GM12891 (cell line): ENCODE measurements at regions not wholly inside any gene's neighbourhood (a gene's known extent, or its start where the extent isn't known, plus 50 kb on each side); places are given as distances from the start of the nearest gene placed in this dataset.

Source experiments
- DNase-seq: peaks from one replicate; pipeline ENCODE4 v3.0.0; 2011; ENCODE audit warnings: low spot score; ENCODE audit not compliant: insufficient read length
- FAIRE-seq: peaks from 2 replicates; lab custom pipeline; 2011; peaks lifted over from hg19 to GRCh38; lab: Jason Lieb, UNC
- PAX5 ChIP-seq: IDR thresholded peaks from 2 replicates; pipeline ENCODE4 v1.6.1; 2011; ENCODE audit warnings: low read length, moderate library complexity, mild to moderate bottlenecking; ENCODE audit not compliant: insufficient read depth, severe bottlenecking
- POLR2A ChIP-seq: IDR thresholded peaks from 2 replicates; pipeline ENCODE4 v1.6.1; 2011; ENCODE audit warnings: low read depth, low read length, control low read depth
- POLR2AphosphoS5 ChIP-seq: IDR thresholded peaks from 2 replicates; pipeline ENCODE4 v1.6.1; 2011; ENCODE audit warnings: low read depth, low read length, control low read depth
- POU2F2 ChIP-seq: IDR thresholded peaks from 2 replicates; pipeline ENCODE4 v1.6.1; 2011; ENCODE audit warnings: low read depth, mild to moderate bottlenecking, control low read depth, low read length, moderate library complexity
- SPI1 ChIP-seq: IDR thresholded peaks from 2 replicates; pipeline ENCODE4 v1.6.1; 2011; ENCODE audit warnings: low read depth, low read length, control low read depth
- TAF1 ChIP-seq: IDR thresholded peaks from 2 replicates; pipeline ENCODE4 v1.6.1; 2011; ENCODE audit warnings: low read depth, low read length, control low read depth

DNA sequence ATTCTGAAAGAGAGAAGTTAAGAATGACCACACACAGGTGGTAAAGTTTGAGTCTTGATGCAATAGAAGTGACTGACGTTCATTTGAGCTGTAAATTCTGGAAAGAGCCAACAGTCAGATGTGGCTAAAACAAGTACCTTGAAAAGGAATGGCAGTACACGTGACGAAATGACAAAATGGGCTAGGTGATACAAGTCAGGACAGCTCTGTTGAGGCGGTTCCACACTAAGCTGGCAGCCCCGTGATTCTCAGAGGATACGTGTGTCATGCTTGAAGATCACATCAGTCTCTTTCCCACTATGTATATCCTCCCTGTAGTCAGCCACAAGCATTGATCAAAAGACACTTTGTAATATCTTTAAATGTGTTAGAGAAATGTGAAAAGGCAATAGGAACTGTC is 881.3 kb upstream of the ADGRL2 start:
- FAIRE-seq (no peak), DNase-seq (no peak)
- no peak for TF ChIP-seq SPI1
- TF ChIP-seq TAF1: no peak
- no peak for TF ChIP-seq POLR2AphosphoS5
- TF ChIP-seq POU2F2: no peak
- TF ChIP-seq PAX5: no peak
- TF ChIP-seq POLR2A: no peak

DNA sequence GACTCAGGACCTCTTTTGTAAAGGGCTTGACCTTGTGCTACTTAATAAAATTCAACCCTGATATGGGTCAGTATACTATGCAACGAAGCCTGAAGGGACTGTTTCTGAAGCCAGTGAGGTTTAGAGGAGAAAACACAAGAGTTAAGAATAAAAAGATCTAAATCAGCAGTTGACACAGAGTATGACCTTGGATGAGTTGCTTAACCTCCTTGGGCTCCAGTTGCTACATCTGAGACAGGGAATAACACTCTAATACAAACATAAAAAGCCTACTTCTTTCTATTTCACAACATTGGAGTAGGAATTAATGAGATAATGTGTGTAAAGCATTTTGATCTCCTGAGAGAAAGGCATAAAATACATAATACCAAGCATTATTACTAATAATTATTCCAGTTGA is 882.4 kb upstream of the ADGRL2 start:
- DNase-seq: no peak
- TF ChIP-seq SPI1 (no peak), PAX5 (no peak), POU2F2 (no peak), POLR2AphosphoS5 (no peak), POLR2A (no peak), TAF1 (no peak)
- no peak for FAIRE-seq

DNA sequence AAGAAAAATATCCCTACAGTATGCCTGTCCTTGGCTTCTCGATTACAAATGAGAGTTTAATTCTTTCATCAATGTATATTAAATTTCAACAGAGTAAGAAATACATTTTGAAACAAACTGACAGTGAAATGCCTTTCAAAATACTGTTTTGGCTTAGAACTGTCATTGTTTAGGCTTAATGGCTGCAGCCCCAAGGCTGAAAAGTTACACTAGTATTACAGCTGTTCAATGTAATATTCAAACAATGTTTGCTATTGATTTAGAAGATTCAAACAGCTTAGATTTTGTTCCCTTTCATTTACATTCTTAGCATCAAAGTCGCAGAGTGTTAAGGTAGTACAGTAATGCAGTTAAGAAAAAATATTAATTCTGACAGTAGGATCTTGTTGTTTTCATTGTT is 882.9 kb upstream of the ADGRL2 start:
- TF ChIP-seq PAX5: no peak
- no peak for TF ChIP-seq TAF1
- TF ChIP-seq POU2F2: no peak
- no peak for DNase-seq
- no peak for FAIRE-seq

DNA sequence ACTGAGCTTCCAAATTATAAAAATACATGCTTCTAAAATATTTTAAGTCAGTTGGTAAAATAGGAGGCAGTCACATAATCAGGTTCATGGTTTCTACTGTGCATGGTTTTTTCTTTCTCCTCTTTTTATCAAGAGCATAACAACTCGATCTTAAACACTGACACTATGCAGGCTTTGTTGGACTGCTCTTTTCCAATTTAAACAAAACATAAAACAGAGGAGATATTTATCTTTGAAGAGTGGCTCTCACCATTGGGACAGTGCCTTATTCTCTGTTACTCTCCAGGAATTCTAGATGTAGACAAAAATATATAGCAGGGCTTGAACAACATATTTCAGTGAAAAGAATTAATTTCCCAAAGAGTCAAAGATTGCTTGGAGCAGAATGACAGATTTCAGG is 883.5 kb upstream of the ADGRL2 start:
- no peak for FAIRE-seq
- TF ChIP-seq POLR2A: no peak
- TF ChIP-seq POLR2AphosphoS5: no peak
- TF ChIP-seq POU2F2: no peak
- TF ChIP-seq PAX5: no peak
- no peak for TF ChIP-seq TAF1
- no peak for TF ChIP-seq SPI1
- no peak for DNase-seq

DNA sequence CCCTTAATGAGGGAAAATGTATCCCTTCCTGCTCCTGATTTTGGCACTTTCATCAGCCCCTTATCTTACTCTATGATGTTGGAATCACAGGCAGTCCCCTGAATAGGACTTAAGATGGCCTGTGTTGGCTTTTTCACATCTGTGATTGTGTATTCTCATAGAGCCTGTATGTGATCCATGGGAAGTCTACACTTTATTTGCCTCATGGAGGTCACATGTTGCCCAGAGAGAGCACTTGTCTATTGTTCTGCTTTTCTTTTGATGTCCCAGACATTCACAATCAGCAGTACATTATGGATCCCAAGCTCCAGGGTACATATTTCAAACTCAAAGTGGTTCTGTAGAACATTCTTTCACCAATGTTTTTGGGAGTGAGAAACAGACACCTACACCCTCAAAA is 885.2 kb upstream of the ADGRL2 start:
- TF ChIP-seq POLR2AphosphoS5 (no peak), TAF1 (no peak), PAX5 (no peak), POLR2A (no peak), SPI1 (no peak), POU2F2 (no peak)
- DNase-seq (no peak), FAIRE-seq (no peak)

DNA sequence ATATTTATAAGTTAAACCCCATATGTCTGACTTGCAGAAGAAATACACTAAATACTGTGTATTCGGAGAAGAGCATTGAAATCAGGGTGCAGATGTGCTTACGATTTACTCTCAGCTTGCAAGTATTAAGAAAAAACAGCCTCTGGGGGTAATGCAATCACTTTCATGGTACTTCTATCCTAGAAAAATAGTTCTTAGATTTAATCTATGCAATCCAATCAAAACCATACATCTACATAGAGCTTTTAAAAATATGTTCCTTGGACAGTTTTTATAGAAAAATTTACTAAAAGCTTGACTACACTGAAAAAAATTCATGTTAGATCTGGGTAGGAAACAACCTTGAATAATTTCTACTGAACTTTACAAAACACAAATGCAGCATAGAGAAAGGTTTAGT is 890.3 kb upstream of the ADGRL2 start:
- FAIRE-seq (no peak), DNase-seq (no peak)
- no peak for TF ChIP-seq POLR2A
- no peak for TF ChIP-seq PAX5
- TF ChIP-seq POU2F2: no peak
- no peak for TF ChIP-seq POLR2AphosphoS5
- TF ChIP-seq SPI1: no peak
- TF ChIP-seq TAF1: no peak

DNA sequence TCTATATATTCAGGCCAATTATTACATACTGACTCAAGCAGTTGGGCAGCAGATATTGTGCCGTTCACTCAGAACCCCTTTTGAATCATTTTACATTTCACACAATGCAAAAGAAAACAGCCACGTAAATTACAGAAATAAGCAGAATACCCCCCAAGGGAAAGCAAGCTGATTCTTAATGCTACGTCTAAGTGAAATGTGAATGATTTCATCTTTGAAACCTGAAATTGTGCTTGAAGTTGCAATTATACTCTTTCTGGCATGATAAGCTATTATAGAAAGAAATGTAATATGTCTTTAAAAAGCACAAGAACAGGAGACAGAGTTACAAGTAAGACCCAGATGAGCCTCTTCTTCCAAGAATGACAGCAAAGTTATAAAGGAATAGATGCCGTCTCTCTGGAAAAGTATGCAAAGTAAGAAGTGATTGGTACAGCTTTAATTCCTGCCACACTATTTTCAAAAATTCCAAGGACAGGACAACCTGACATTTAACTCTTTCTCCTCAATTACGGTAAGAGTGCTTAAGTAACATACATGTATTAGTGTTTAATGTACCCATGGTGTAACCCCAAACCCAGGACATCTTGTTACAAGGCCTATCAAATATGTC is 891.5 kb upstream of the ADGRL2 start:
- TF ChIP-seq POLR2AphosphoS5 (no peak), POLR2A (no peak), TAF1 (no peak), POU2F2 (no peak), SPI1 (no peak), PAX5 (no peak)
- DNase-seq (no peak), FAIRE-seq (no peak)

DNA sequence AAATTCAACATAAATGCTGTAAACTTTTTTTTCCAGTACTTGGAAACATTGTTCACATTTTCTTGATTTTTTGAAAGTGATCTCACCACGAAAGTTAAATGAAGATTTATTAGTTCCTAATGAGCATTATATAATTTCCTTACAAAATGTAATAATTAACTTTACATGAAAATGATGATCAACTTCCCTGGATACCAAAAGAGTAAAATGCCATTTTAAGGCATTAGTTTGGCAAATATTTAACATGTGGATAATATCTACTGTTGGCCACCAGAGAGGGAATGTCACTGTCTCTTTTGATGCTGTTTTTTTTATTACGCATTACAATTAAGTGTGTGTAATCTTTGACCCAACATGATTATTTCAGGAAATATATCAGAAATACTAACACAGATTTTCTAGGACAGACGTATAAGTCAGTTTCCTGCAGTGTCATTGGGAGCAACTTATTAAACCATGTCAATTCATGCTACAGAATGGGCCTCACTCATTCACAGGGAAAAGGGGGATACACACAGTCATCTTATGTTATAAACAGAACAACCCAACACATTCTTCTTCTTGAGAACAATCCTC is 903.9 kb upstream of the ADGRL2 start:
- DNase-seq (no peak), FAIRE-seq (no peak)
- TF ChIP-seq PAX5: no peak
- no peak for TF ChIP-seq SPI1
- TF ChIP-seq TAF1: no peak
- no peak for TF ChIP-seq POU2F2
- no peak for TF ChIP-seq POLR2AphosphoS5
- TF ChIP-seq POLR2A: no peak

DNA sequence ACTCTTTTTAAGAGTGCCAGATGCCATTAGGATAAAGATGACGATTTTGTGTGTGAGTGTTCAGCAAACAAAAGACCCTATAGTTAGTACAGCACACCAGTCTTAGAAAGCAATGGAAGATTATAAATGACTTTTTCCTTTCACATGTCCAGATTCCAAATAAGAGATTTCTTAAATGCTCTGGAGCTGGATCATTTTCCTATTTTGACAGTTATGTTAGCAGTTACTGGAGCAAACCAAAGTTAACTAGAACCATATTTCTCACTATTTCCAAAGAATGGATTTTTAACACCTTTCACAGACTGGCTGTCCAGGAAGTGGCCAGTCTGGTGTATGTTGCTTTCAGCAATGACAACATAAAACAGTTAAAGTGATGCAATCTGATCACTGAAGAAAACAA is 905.8 kb upstream of the ADGRL2 start:
- TF ChIP-seq SPI1: no peak
- no peak for TF ChIP-seq TAF1
- no peak for TF ChIP-seq POLR2AphosphoS5
- no peak for TF ChIP-seq POU2F2
- TF ChIP-seq PAX5: no peak
- TF ChIP-seq POLR2A: no peak
- no peak for FAIRE-seq
- DNase-seq: no peak

DNA sequence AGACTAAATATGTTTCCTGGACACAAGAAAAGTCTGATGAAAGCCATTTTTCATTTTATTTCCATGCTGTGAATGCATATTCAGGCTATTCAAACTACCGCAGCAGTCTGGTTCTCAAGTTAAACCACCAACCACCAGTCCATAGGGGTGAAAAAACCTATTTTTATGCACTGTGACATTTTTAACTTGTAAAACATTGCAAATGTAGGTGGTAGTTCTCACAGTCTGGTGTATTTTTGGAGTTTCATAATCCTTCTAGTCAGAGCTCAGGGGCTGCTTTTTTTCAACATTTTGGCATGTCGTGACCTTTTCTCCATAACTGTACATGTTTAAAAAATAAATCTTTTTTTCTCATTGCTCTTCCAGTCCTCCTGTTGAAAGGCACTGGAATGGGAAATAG is 907.6 kb upstream of the ADGRL2 start:
- FAIRE-seq: no peak

More for the DNA sequence above, 907.6 kb upstream of the ADGRL2 start:
- DNase-seq: no peak
- TF ChIP-seq TAF1 (no peak), PAX5 (no peak), POU2F2 (no peak), POLR2A (no peak), POLR2AphosphoS5 (no peak), SPI1 (no peak)
